GM21619 (cell line): ENCODE measurements at regions not wholly inside any gene's neighbourhood (a gene's known extent, or its start where the extent isn't known, plus 50 kb on each side); places are given as distances from the start of the nearest gene placed in this dataset.
"Not testable (repeated sequence)": the region's sequence is repeated elsewhere in the genome, so short reads cannot be mapped to it uniquely, and the experiment has no call there.

ENCODE experiments used
- ATAC-seq: cut with Tn5 transposase; IDR thresholded peaks from one replicate; pipeline ENCODE4 v1.9.1; 2021; ENCODE audit not compliant: unreplicated experiment

- no peak for ATAC-seq
Observed at GRCh38 chr12:75742048-75742447, 230.6 kb upstream of the KRR1 start.

- no peak for ATAC-seq
Observed at GRCh38 chr12:75739912-75740311, 228.5 kb upstream of the KRR1 start.

GRCh38 chr12:75739098-75739497 lies 227.7 kb upstream of the KRR1 start:
- ATAC-seq = not testable (repeated sequence)

GRCh38 chr12:75738486-75738885 lies 227.1 kb upstream of the KRR1 start:
- peak; percentile 98 for ATAC-seq

GRCh38 chr12:75735853-75736252 lies 224.4 kb upstream of the KRR1 start:
- ATAC-seq = no peak

- ATAC-seq = no peak
Observed at GRCh38 chr12:75728826-75729225, 217.4 kb upstream of the KRR1 start.

- ATAC-seq = no peak
Observed at GRCh38 chr12:75727577-75727976, 216.2 kb upstream of the KRR1 start.

- ATAC-seq = no peak
Observed at GRCh38 chr12:75725521-75726111, 214.2 kb upstream of the KRR1 start.

- no peak for ATAC-seq
Observed at GRCh38 chr12:75724928-75725312, 213.5 kb upstream of the KRR1 start.

GRCh38 chr12:75724307-75724927 lies 213.0 kb upstream of the KRR1 start:
- no peak for ATAC-seq

GRCh38 chr12:75722714-75723200 lies 211.3 kb upstream of the KRR1 start:
- ATAC-seq = peak; percentile 89

GRCh38 chr12:75721796-75722195 lies 210.4 kb upstream of the KRR1 start:
- no peak for ATAC-seq

- no peak for ATAC-seq
Observed at GRCh38 chr12:75720812-75721641, 209.6 kb upstream of the KRR1 start.

- no peak for ATAC-seq
Observed at GRCh38 chr12:75717902-75718301, 206.5 kb upstream of the KRR1 start.

GRCh38 chr12:75716291-75717025 lies 205.0 kb upstream of the KRR1 start:
- ATAC-seq = no peak

GRCh38 chr12:75715682-75716081 lies 204.3 kb upstream of the KRR1 start:
- no peak for ATAC-seq

- no peak for ATAC-seq
Observed at GRCh38 chr12:75715323-75715644, 203.9 kb upstream of the KRR1 start.

GRCh38 chr12:75714462-75715322 lies 203.3 kb upstream of the KRR1 start:
- ATAC-seq = no peak

- no peak for ATAC-seq
Observed at GRCh38 chr12:75713434-75713833, 202.0 kb upstream of the KRR1 start.

- ATAC-seq = no peak
Observed at GRCh38 chr12:75712223-75712622, 200.8 kb upstream of the KRR1 start.

- ATAC-seq = no peak
Observed at GRCh38 chr12:75711271-75711670, 199.9 kb upstream of the KRR1 start.
